ENCODE measurements at regions not wholly inside any gene's neighbourhood (a gene's known extent, or its start where the extent isn't known, plus 50 kb on each side); places are given as distances from the start of the nearest gene placed in this dataset.

- TF ChIP-seq CTCF (IDR thresholded peaks at IDR 0.05; ENCODE audit: control extremely low read depth in 1 of 3, insufficient read depth in 1 of 3, low read depth in 1 of 3, low read length in 3 of 3) (no peak), RNF2 (IDR thresholded peaks at IDR 0.05; ENCODE audit: borderline replicate concordance, low read depth, low read length, missing control alignments, poor library complexity, severe bottlenecking) (no peak), SP1 (IDR thresholded peaks at IDR 0.05; ENCODE audit: low read depth, low read length) (no peak), E2F6 (IDR thresholded peaks at IDR 0.05) (no peak), RAD21 (IDR thresholded peaks at IDR 0.05 in 1 of 2, conservative IDR thresholded peaks at IDR 0.05 in 1 of 2; ENCODE audit: low read depth in 2 of 2, low read length in 2 of 2) (no peak), POLR2A (IDR thresholded peaks at IDR 0.05; ENCODE audit: control extremely low read depth in 1 of 2, low read depth in 2 of 2, low read length in 2 of 2) (no peak), KDM5A (IDR thresholded peaks at IDR 0.05; ENCODE audit: low read length) (no peak)
These were observed 161.2 kb downstream of the TMX1 start for GRCh38 chr14:51401272-51401671.

Data from H1 (cell line).